Chondrocyte (in vitro differentiated cells): ENCODE measurements at regions not wholly inside any gene's neighbourhood (a gene's known extent, or its start where the extent isn't known, plus 50 kb on each side); places are given as distances from the start of the nearest gene placed in this dataset.
A peak's percentile ranks its signal among the peaks of the same experiment; 100 is the strongest.

Experiments used
- DNase-seq: peaks from one replicate; pipeline ENCODE4 v3.0.0; 2021; ENCODE audit warnings: mixed read lengths, low spot score
- H3K27ac Mint-ChIP-seq: one replicate; pipeline ENCODE4 v1.8.0; 2021; ENCODE audit warnings: mild to moderate bottlenecking, moderate library complexity, mixed read lengths; ENCODE audit not compliant: unreplicated experiment
- H3K27me3 Mint-ChIP-seq: 2 replicates; pipeline ENCODE4 v1.8.0; 2021; ENCODE audit warnings: low read depth, mixed read lengths
- H3K36me3 Mint-ChIP-seq: 2 replicates; pipeline ENCODE4 v1.8.0; 2021; ENCODE audit warnings: low read depth, mixed read lengths
- H3K4me1 Mint-ChIP-seq: 2 replicates; pipeline ENCODE4 v1.8.0; 2021; ENCODE audit warnings: low read depth, mild to moderate bottlenecking, mixed read lengths
- H3K4me3 Mint-ChIP-seq: one replicate; pipeline ENCODE4 v1.8.0; 2021; ENCODE audit warnings: mild to moderate bottlenecking, moderate library complexity, mixed read lengths; ENCODE audit not compliant: unreplicated experiment
- H3K9me3 Mint-ChIP-seq: 2 replicates; pipeline ENCODE4 v1.8.0; 2021; ENCODE audit warnings: low read depth, mixed read lengths
- TF ChIP-seq, protein P1 (sequence below): fragments of 200-600 bp; sonication (generic); IDR thresholded peaks from 2 replicates; pipeline ENCODE4 v1.5.0; 2021; ENCODE audit warnings: antibody characterized with exemption, mild to moderate bottlenecking, moderate library complexity

DNA sequence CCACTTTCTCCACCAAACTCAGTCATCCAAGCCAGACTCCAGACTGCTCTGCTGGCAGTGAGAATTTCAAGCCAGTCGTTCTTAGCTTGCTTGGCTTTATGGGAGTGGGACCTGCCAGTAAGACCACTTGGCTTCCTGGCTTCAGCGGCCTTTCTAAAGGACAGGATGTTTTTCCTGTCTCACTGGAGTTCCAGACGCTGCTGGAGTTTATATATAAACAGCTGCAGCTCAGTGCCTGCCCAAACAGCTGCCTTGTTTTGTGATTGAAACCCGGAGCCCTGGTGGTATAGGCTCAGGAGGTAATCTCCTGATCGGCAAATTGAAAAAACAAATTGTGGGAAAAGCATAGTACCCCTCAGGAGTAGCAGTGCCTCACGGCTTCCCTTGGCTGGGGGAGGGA is 1165.8 kb upstream of the ADGRL3 start:
- peaks cover 2% of the 10 kb centered on the region for H3K27me3 Mint-ChIP-seq
- H3K4me1 Mint-ChIP-seq, result no peaks in the 10 kb centered on the region
- H3K9me3 Mint-ChIP-seq, result peaks cover 3% of the 10 kb centered on the region
- DNase-seq, result no peak
- H3K4me3 Mint-ChIP-seq, result no peak overlapping the region
- no peak overlapping the region for H3K27ac Mint-ChIP-seq
- TF ChIP-seq, protein P1, sequence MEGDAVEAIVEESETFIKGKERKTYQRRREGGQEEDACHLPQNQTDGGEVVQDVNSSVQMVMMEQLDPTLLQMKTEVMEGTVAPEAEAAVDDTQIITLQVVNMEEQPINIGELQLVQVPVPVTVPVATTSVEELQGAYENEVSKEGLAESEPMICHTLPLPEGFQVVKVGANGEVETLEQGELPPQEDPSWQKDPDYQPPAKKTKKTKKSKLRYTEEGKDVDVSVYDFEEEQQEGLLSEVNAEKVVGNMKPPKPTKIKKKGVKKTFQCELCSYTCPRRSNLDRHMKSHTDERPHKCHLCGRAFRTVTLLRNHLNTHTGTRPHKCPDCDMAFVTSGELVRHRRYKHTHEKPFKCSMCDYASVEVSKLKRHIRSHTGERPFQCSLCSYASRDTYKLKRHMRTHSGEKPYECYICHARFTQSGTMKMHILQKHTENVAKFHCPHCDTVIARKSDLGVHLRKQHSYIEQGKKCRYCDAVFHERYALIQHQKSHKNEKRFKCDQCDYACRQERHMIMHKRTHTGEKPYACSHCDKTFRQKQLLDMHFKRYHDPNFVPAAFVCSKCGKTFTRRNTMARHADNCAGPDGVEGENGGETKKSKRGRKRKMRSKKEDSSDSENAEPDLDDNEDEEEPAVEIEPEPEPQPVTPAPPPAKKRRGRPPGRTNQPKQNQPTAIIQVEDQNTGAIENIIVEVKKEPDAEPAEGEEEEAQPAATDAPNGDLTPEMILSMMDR, result no peak
- H3K36me3 Mint-ChIP-seq, result no peaks in the 10 kb centered on the region

DNA sequence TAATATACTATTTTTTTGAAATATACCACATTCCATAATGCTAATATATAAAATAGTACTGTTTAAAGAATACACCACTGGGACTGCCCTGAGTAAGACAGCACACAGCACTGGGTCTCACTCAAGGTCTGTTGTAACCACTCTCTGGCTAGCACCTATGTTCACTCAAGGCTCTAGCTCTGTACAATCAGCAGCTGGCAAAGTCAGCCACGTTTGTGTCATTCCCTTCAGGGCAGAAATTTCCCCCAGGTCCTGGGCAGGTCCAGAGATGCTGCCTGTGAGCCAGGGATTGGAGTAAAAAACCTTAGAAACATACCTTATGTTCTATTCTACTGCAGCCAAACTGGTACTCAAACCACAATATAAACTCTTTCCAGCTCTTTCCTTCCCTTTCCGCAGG is 1160.2 kb upstream of the ADGRL3 start:
- peaks cover 2% of the 10 kb centered on the region for H3K27me3 Mint-ChIP-seq
- H3K27ac Mint-ChIP-seq, result no peak overlapping the region
- no peaks in the 10 kb centered on the region for H3K4me1 Mint-ChIP-seq
- DNase-seq, result no peak
- no peak overlapping the region for H3K4me3 Mint-ChIP-seq
- TF ChIP-seq, protein P1, result no peak
- H3K36me3 Mint-ChIP-seq, result no peaks in the 10 kb centered on the region
- H3K9me3 Mint-ChIP-seq, result no peaks in the 10 kb centered on the region

DNA sequence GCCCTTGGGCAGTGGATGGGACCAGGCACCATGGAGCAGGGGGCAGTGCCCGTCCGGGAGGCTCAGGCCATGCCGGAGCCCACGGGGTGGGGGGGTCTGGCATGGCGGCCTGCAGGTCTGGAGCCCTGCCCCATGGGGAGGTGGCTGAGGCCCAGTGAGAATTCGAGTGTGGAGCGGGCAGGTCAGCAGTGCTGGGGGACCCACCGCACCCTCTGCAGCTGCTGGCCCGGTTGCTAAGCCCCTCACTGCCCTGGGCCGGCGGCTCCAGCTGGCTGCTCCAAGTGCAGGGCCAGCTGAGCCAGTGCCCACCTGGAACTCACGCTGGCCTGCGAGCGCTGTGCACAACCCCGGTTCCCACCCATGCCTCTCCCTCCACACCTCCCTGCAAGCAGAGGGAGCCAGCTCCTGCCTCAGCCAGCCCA is 1157.9 kb upstream of the ADGRL3 start:
- H3K36me3 Mint-ChIP-seq, result no peaks in the 10 kb centered on the region
- no peak overlapping the region for H3K27ac Mint-ChIP-seq
- peaks cover 2% of the 10 kb centered on the region for H3K27me3 Mint-ChIP-seq
- H3K4me1 Mint-ChIP-seq, result no peaks in the 10 kb centered on the region
- H3K9me3 Mint-ChIP-seq, result peaks cover under 1% of the 10 kb centered on the region
- peak; percentile 86 for DNase-seq
- TF ChIP-seq, protein P1, result no peak
- H3K4me3 Mint-ChIP-seq, result no peak overlapping the region

DNA sequence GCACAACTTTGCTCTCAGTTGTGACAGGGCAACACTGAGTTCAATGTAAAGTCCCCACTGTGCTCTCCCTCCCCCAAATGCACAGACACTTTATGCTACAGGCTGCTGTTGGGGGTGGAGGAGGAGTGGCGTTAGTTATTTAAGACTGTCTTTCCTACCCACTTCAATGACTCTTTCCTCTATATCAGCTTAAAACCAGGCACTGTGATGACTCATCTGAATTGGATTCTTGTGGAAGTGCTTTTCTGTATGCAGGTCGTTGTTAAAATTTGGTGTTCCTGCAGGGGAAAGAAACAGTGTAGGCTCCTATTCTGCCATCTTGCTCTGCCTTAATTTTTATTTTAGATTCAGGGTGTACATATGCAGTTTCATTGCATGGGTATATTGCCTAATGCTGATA is 1157.2 kb upstream of the ADGRL3 start:
- H3K4me3 Mint-ChIP-seq, result no peak overlapping the region

DNA sequence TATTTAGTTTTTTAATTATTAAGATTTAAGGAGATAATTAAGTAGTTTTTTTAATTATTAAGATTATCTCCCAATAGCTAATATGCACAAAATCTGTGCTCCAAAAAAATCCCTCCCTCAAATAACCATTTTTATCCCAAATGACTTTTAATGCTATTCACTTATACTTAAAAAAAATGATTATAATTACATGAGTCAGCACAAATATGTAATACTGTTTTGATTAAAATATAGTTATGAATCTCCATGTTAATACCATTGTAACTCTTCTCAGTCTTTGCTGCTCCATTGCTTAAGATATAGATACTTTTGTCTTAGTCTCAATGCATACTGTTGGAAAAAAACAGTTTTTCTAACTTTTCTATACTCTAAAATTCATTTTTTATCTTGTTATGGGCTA is 1121.1 kb upstream of the ADGRL3 start:
- H3K27me3 Mint-ChIP-seq, result peaks cover 4% of the 10 kb centered on the region
- TF ChIP-seq, protein P1, result no peak
- H3K9me3 Mint-ChIP-seq, result peaks cover 4% of the 10 kb centered on the region
- DNase-seq, result no peak
- no peaks in the 10 kb centered on the region for H3K36me3 Mint-ChIP-seq
- H3K4me3 Mint-ChIP-seq, result no peak overlapping the region
- H3K4me1 Mint-ChIP-seq, result no peaks in the 10 kb centered on the region
- H3K27ac Mint-ChIP-seq, result no peak overlapping the region

More for the DNA sequence above, 1157.2 kb upstream of the ADGRL3 start:
- peaks cover 2% of the 10 kb centered on the region for H3K9me3 Mint-ChIP-seq
- no peak for DNase-seq
- TF ChIP-seq, protein P1, result no peak
- H3K27me3 Mint-ChIP-seq, result peaks cover 2% of the 10 kb centered on the region
- H3K27ac Mint-ChIP-seq, result no peak overlapping the region
- no peaks in the 10 kb centered on the region for H3K36me3 Mint-ChIP-seq
- H3K4me1 Mint-ChIP-seq, result no peaks in the 10 kb centered on the region
